Progenitor cell of endocrine pancreas (in vitro differentiated cells): ENCODE measurements at regions not wholly inside any gene's neighbourhood (a gene's known extent, or its start where the extent isn't known, plus 50 kb on each side); places are given as distances from the start of the nearest gene placed in this dataset.
"Not testable (repeated sequence)": the region's sequence is repeated elsewhere in the genome, so short reads cannot be mapped to it uniquely, and the experiment has no call there.

Experiments
- DNase-seq: peaks from one replicate; pipeline ENCODE4 v3.0.0; 2021; ENCODE audit warnings: low spot score; ENCODE audit not compliant: unreplicated experiment
- H3K27ac Mint-ChIP-seq: 2 replicates; pipeline ENCODE4 v1.8.0; 2021; ENCODE audit warnings: mild to moderate bottlenecking, moderate library complexity, mixed read lengths
- H3K27me3 Mint-ChIP-seq: 2 replicates; pipeline ENCODE4 v1.8.0; 2021; ENCODE audit warnings: mixed read lengths
- H3K36me3 Mint-ChIP-seq: 2 replicates; pipeline ENCODE4 v1.8.0; 2022; ENCODE audit warnings: mixed read lengths; ENCODE audit not compliant: insufficient read depth
- H3K4me1 Mint-ChIP-seq: 2 replicates; pipeline ENCODE4 v1.8.0; 2021; ENCODE audit warnings: low read depth, mixed read lengths
- H3K4me3 Mint-ChIP-seq: 2 replicates; pipeline ENCODE4 v1.8.0; 2021; ENCODE audit warnings: low read depth, mild to moderate bottlenecking, moderate library complexity, mixed read lengths
- H3K9me3 Mint-ChIP-seq: 2 replicates; pipeline ENCODE4 v1.8.0; 2021; ENCODE audit warnings: low read depth, mixed read lengths
- CTCF ChIP-seq: fragments of 200-600 bp; sonication (generic); IDR thresholded peaks from one replicate; pipeline ENCODE4 v1.5.0; 2021; ENCODE audit warnings: antibody characterized with exemption, mild to moderate bottlenecking; ENCODE audit not compliant: unreplicated experiment

DNA sequence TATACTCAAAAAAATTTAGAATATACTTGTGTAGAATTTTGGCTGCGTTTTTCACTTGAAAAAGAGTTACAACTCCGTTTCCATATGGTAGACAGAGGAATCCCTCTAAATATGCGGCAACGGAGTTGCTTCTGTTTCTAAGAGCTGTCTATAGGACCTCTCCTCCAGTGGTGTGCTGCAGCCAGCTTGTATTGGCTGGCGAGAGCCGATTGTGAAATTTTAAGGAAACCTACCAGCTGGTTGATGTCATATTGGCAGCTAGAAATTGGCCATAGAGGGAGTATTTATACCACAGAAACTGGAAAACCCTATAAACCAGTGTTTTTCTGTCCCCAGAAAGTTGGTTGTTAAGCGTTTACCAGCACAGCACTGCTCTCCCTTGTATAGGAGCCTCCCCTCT is 655.8 kb upstream of the EEF2KMT start:
- Mint-ChIP-seq H3K4me1 (peaks cover 15% of the 10 kb centered on the region), H3K36me3 (no peaks in the 10 kb centered on the region), H3K27me3 (peaks cover 3% of the 10 kb centered on the region), H3K4me3 (no peak overlapping the region), H3K27ac (no peak overlapping the region), H3K9me3 (peaks cover 7% of the 10 kb centered on the region)
- no peak for TF ChIP-seq CTCF
- DNase-seq: no peak

DNA sequence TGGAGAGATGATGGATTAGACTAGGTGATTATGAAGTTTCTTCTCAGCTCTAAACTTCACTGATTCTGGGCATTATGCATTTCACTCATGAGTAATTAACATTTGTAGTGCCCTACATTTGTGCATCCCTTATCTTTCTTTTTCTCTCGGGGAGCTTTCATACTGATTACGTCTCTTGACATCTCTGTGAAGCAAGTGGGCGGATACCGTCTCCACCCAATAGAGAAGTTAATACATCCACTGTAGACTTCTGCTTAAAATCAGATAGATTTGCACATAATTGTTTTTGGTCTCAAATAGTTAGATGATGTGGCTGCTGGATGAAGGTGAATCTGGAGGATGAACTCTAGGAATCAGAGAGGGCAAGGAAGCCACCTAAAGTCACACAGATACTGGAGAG is 653.6 kb upstream of the EEF2KMT start:
- H3K9me3 Mint-ChIP-seq: peaks cover 12% of the 10 kb centered on the region
- DNase-seq: no peak
- H3K36me3 Mint-ChIP-seq: no peaks in the 10 kb centered on the region
- TF ChIP-seq CTCF: no peak
- H3K27me3 Mint-ChIP-seq: peaks cover 3% of the 10 kb centered on the region
- H3K4me1 Mint-ChIP-seq: peaks cover 15% of the 10 kb centered on the region
- H3K4me3 Mint-ChIP-seq: no peak overlapping the region
- H3K27ac Mint-ChIP-seq: no peak overlapping the region

DNA sequence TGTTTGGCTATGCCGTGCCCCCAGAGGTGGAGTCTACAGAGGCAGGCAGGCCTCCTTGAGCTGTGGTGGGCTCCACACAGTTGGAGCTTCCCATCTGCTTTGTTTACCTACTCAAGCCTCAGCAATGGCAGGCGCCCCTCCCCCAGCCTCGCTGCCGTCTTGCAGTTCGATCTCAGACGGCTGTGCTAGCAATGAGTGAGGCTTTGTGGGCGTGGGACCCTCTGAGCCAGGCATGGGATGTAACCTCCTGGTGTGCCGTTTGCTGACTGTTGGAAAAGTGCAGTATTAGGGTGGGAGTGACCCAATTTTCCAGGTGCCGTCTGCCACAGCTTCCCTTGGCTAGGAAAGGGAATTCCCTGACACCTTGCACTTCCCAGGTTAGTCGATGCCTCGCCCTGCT is 652.8 kb upstream of the EEF2KMT start:
- not testable (repeated sequence) for H3K27me3 Mint-ChIP-seq, H3K4me3 Mint-ChIP-seq, H3K36me3 Mint-ChIP-seq, DNase-seq, H3K27ac Mint-ChIP-seq
- Mint-ChIP-seq H3K4me1 (peaks cover 14% of the 10 kb centered on the region), H3K9me3 (peaks cover 12% of the 10 kb centered on the region)

- Mint-ChIP-seq H3K4me1 (peaks cover 24% of the 10 kb centered on the region), H3K27me3 (peaks cover 8% of the 10 kb centered on the region), H3K36me3 (no peaks in the 10 kb centered on the region), H3K9me3 (no peaks in the 10 kb centered on the region), H3K4me3 (no peak overlapping the region), H3K27ac (peak overlapping the region; percentile 68)
- no peak for TF ChIP-seq CTCF
- no peak for DNase-seq
Measured at GRCh38 chr16:5738586-5738985, 641.0 kb upstream of the EEF2KMT start.

- no peak for DNase-seq
- H3K27ac Mint-ChIP-seq: no peak overlapping the region
- peaks cover 24% of the 10 kb centered on the region for H3K4me1 Mint-ChIP-seq
- no peaks in the 10 kb centered on the region for H3K36me3 Mint-ChIP-seq
- no peak for TF ChIP-seq CTCF
- no peaks in the 10 kb centered on the region for H3K9me3 Mint-ChIP-seq
- peaks cover 9% of the 10 kb centered on the region for H3K27me3 Mint-ChIP-seq
- no peak overlapping the region for H3K4me3 Mint-ChIP-seq
Measured at GRCh38 chr16:5736209-5736930, 638.8 kb upstream of the EEF2KMT start.

DNA sequence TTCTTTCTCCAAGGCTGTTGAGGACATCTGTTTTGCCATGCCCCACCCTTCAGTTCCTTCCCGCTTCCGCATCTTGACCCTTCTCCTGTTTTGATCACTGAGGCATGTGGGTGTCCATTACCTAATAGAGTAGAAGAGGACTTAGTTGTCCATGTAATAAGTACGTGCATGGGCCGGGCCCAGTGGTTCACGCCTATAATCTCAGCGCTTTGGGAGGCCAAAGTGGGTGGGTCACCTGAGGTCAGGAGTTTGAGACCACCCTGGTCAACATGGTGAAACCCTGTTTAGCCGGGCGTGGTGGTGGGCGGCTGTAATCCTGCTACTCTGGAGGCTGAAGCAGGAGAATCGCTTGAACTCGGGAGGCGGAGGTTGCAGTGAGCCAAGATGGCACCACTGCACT is 637.8 kb upstream of the EEF2KMT start:
- H3K27me3 Mint-ChIP-seq: peaks cover 9% of the 10 kb centered on the region
- no peaks in the 10 kb centered on the region for H3K36me3 Mint-ChIP-seq
- peaks cover 24% of the 10 kb centered on the region for H3K4me1 Mint-ChIP-seq
- TF ChIP-seq CTCF: no peak
- no peak for DNase-seq
- no peak overlapping the region for H3K4me3 Mint-ChIP-seq
- H3K9me3 Mint-ChIP-seq: no peaks in the 10 kb centered on the region
- H3K27ac Mint-ChIP-seq: no peak overlapping the region
